CD14-positive monocyte (primary cell): ENCODE measurements at regions not wholly inside any gene's neighbourhood (a gene's known extent, or its start where the extent isn't known, plus 50 kb on each side); places are given as distances from the start of the nearest gene placed in this dataset.

Experiments
- DNase-seq, 3 donors: peaks; one replicate each; pipeline ENCODE4 v3.0.0-alpha.2; 2011 to 2022
- H2AFZ ChIP-seq: 2 replicates; pipeline ENCODE4 v1.6.0; 2012; ENCODE audit warnings: mild to moderate bottlenecking, low read depth, low read length, inconsistent platforms; ENCODE audit not compliant: insufficient read depth, poor library complexity, severe bottlenecking
- H3K27ac ChIP-seq, 2 donors: 1 replicate in 1 of 2; 2 replicates in 1 of 2; pipeline ENCODE4 v1.5.1; 2012 to 2013; ENCODE audit warnings: low read length in 2 of 2, control low read depth in 1 of 2, inconsistent platforms in 1 of 2, low read depth in 1 of 2, mild to moderate bottlenecking in 1 of 2
- H3K27me3 ChIP-seq, 2 donors: one replicate each; pipeline versions ENCODE4 v1.6.0 to v1.6.1; 2011 to 2013; ENCODE audit warnings: low read length in 2 of 2; ENCODE audit not compliant: control insufficient read depth in 2 of 2, insufficient read depth in 2 of 2
- H3K36me3 ChIP-seq, 2 donors: replicated peaks in 1 of 2; 1 replicate in 1 of 2; 2 replicates in 1 of 2; pipeline versions ENCODE4 v1.5.1 to v1.6.1; 2012 to 2013; ENCODE audit warnings: low read length in 2 of 2, control low read depth in 1 of 2, inconsistent platforms in 1 of 2, mild to moderate bottlenecking in 1 of 2; ENCODE audit not compliant: insufficient read depth in 2 of 2, control insufficient read depth in 1 of 2
- H3K4me1 ChIP-seq, 2 donors: 1 replicate in 1 of 2; 2 replicates in 1 of 2; pipeline versions ENCODE4 v1.5.1 to v1.6.1; 2012 to 2013; ENCODE audit warnings: low read length in 2 of 2, control low read depth in 1 of 2, inconsistent platforms in 1 of 2, mild to moderate bottlenecking in 1 of 2, moderate library complexity in 1 of 2; ENCODE audit not compliant: insufficient read depth in 2 of 2, control insufficient read depth in 1 of 2
- H3K4me2 ChIP-seq: replicated peaks from 2 replicates; pipeline ENCODE3; 2012; ENCODE audit warnings: low read length, moderate library complexity, mild to moderate bottlenecking; ENCODE audit not compliant: poor library complexity, severe bottlenecking; ENCODE audit errors: extremely low read depth
- H3K4me3 ChIP-seq, 3 experiments: fragments of 200-600 bp in 1 of 3; sonication (generic) in 1 of 3; replicated peaks in 1 of 3; 1 replicate in 2 of 3; 2 replicates in 1 of 3; pipeline ENCODE4 v1.5.1; 2011 to 2013; ENCODE audit warnings: low read length in 3 of 3, mild to moderate bottlenecking in 3 of 3, control low read depth in 2 of 3, low read depth in 2 of 3, inconsistent platforms in 1 of 3, moderate library complexity in 1 of 3
- H3K79me2 ChIP-seq: 2 replicates; pipeline ENCODE4 v1.6.0; 2012; ENCODE audit warnings: mild to moderate bottlenecking, control low read depth, inconsistent platforms, low read length, moderate library complexity; ENCODE audit not compliant: insufficient read depth
- H3K9ac ChIP-seq: 2 replicates; pipeline ENCODE4 v1.6.0; 2017; ENCODE audit warnings: low read length, mild to moderate bottlenecking; ENCODE audit not compliant: insufficient read depth, poor library complexity, severe bottlenecking
- H3K9me3 ChIP-seq, 2 donors: replicated peaks in 1 of 2; 1 replicate in 1 of 2; 2 replicates in 1 of 2; pipeline versions ENCODE4 v1.5.1 to v1.6.1; 2012 to 2013; ENCODE audit warnings: low read length in 2 of 2, control low read depth in 1 of 2; ENCODE audit not compliant: control insufficient read depth in 1 of 2, insufficient read depth in 1 of 2
- H4K20me1 ChIP-seq: 2 replicates; pipeline ENCODE4 v1.6.0; 2012; ENCODE audit warnings: mild to moderate bottlenecking, low read length, control low read depth, moderate library complexity; ENCODE audit not compliant: insufficient read depth
- H3K27ac Mint-ChIP-seq, 7 donors: one replicate each; pipeline ENCODE4 v1.8.0; 2020; ENCODE audit warnings: mild to moderate bottlenecking in 7 of 7, mixed read lengths in 7 of 7, moderate library complexity in 6 of 7, inconsistent platforms in 2 of 7
- H3K27me3 Mint-ChIP-seq, 3 donors: one replicate each; pipeline ENCODE4 v1.8.0; 2021 to 2022; ENCODE audit warnings: low read depth in 3 of 3, mild to moderate bottlenecking in 3 of 3, mixed read lengths in 3 of 3, moderate library complexity in 3 of 3, inconsistent platforms in 1 of 3
- H3K36me3 Mint-ChIP-seq, 2 donors: one replicate each; pipeline ENCODE4 v1.8.0; 2020; ENCODE audit warnings: mixed read lengths in 2 of 2, inconsistent platforms in 1 of 2, mild to moderate bottlenecking in 1 of 2
- H3K4me1 Mint-ChIP-seq: one replicate; pipeline ENCODE4 v1.8.0; 2020; ENCODE audit warnings: mild to moderate bottlenecking, mixed read lengths
- H3K4me3 Mint-ChIP-seq, 2 donors: one replicate each; pipeline ENCODE4 v1.8.0; 2020; ENCODE audit warnings: mild to moderate bottlenecking in 2 of 2, mixed read lengths in 2 of 2, moderate library complexity in 1 of 2
- H3K9me3 Mint-ChIP-seq, 7 donors: one replicate each; pipeline ENCODE4 v1.8.0; 2020 to 2022; ENCODE audit warnings: mixed read lengths in 7 of 7, mild to moderate bottlenecking in 6 of 7, moderate library complexity in 6 of 7, inconsistent platforms in 2 of 7
- CTCF ChIP-seq: fragments of 200-600 bp; IDR thresholded peaks from one replicate; pipeline ENCODE4 v1.8.0; 2022; ENCODE audit warnings: antibody characterized with exemption, mild to moderate bottlenecking
- WGBS: methylation state at CpG from one replicate; pipeline ENCODE4 v1.1.5; 2013; ENCODE audit warnings: missing lambda C conversion rate; ENCODE audit not compliant: insufficient coverage; 5-methylcytosine and 5-hydroxymethylcytosine counted together
- intact Hi-C, 2 donors: fragments of 100-400 bp; cut with micrococcal nuclease; formaldehyde crosslinking; loops; one replicate each; pipeline versions ENCODE4 v1.15.0 to v1.15.1; 2023

- intact Hi-C loops, result no loop called here
- Mint-ChIP-seq H3K9me3 (peaks cover 0 to 7% (median 3%) of the 10 kb centered on the region in 7 donors), H3K27me3 (peaks cover 2 to 3% (median 2%) of the 10 kb centered on the region in 3 donors), H3K36me3 (no peaks in the 10 kb centered on the region), H3K27ac (no peak overlapping the region), H3K4me3 (no peak overlapping the region), H3K4me1 (no peaks in the 10 kb centered on the region)
- no peaks in the 10 kb centered on the region for H3K36me3 ChIP-seq
- H3K79me2 ChIP-seq, result no peaks in the 10 kb centered on the region
- H3K4me1 ChIP-seq, result no peaks in the 10 kb centered on the region
- H3K9me3 ChIP-seq, result no peaks in the 10 kb centered on the region
- no peak for TF ChIP-seq CTCF
- no CpG with 5 or more reads among the region's 9 CpGs for WGBS
- H3K27me3 ChIP-seq, result no peaks in the 10 kb centered on the region
- H3K4me3 ChIP-seq, result no peak overlapping the region
- no peak overlapping the region for H3K9ac ChIP-seq
- no peak overlapping the region for H3K4me2 ChIP-seq
- H3K27ac ChIP-seq, result no peak overlapping the region
- no peak overlapping the region for H2AFZ ChIP-seq
- no peaks in the 10 kb centered on the region for H4K20me1 ChIP-seq
- DNase-seq, result no peak
These were observed 283.6 kb upstream of the SALL1 start for GRCh38 chr16:51434567-51435198.

GRCh38 chr16:51433599-51433998 is 282.5 kb upstream of the SALL1 start:
- Histone ChIP-seq H3K79me2 (no peaks in the 10 kb centered on the region), H2AFZ (no peak overlapping the region), H3K27me3 (no peaks in the 10 kb centered on the region), H3K36me3 (no peaks in the 10 kb centered on the region), H3K9ac (no peak overlapping the region), H3K4me2 (no peak overlapping the region), H3K9me3 (no peaks in the 10 kb centered on the region), H3K27ac (no peak overlapping the region), H3K4me3 (no peak overlapping the region), H4K20me1 (no peaks in the 10 kb centered on the region), H3K4me1 (no peaks in the 10 kb centered on the region)
- H3K27ac Mint-ChIP-seq, result no peak overlapping the region
- H3K4me3 Mint-ChIP-seq, result no peak overlapping the region
- 50% methylated on average over 2 of the region's 3 CpGs for WGBS
- DNase-seq, result no peak
- H3K27me3 Mint-ChIP-seq, result peaks cover 0 to 1% (median 0%) of the 10 kb centered on the region in 3 donors
- H3K9me3 Mint-ChIP-seq, result peaks cover 0 to 9% (median 4%) of the 10 kb centered on the region in 7 donors
- no peaks in the 10 kb centered on the region for H3K4me1 Mint-ChIP-seq
- intact Hi-C loops, result no loop called here
- H3K36me3 Mint-ChIP-seq, result no peaks in the 10 kb centered on the region
- TF ChIP-seq CTCF, result no peak
